HG03095 (cell line): ENCODE measurements at regions not wholly inside any gene's neighbourhood (a gene's known extent, or its start where the extent isn't known, plus 50 kb on each side); places are given as distances from the start of the nearest gene placed in this dataset.
"Not testable (repeated sequence)": the region's sequence is repeated elsewhere in the genome, so short reads cannot be mapped to it uniquely, and the experiment has no call there.

Experiments used
- ATAC-seq: cut with Tn5 transposase; IDR thresholded peaks from one replicate; pipeline ENCODE4 v1.9.1; 2021; ENCODE audit warnings: moderate library complexity; ENCODE audit not compliant: unreplicated experiment

DNA sequence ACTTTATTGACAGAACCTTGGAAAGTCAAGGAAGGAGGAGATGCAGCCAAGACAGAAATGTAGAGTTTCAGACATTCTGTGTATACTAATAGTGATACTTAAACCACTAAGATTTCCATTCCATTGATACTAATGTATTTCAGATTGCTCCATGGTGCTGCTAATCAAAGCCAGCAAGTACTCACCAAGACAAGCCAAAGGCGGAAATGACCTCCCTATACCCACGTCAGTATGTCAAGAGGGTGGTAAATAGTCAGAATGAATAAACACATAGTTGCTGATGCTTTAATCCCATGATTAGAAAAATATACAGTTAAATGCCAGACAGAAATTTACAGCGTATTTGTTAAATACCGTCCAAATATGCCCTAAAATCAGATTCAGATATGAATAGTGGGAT lies 417.8 kb upstream of the INTU start:
- ATAC-seq, result no peak

DNA sequence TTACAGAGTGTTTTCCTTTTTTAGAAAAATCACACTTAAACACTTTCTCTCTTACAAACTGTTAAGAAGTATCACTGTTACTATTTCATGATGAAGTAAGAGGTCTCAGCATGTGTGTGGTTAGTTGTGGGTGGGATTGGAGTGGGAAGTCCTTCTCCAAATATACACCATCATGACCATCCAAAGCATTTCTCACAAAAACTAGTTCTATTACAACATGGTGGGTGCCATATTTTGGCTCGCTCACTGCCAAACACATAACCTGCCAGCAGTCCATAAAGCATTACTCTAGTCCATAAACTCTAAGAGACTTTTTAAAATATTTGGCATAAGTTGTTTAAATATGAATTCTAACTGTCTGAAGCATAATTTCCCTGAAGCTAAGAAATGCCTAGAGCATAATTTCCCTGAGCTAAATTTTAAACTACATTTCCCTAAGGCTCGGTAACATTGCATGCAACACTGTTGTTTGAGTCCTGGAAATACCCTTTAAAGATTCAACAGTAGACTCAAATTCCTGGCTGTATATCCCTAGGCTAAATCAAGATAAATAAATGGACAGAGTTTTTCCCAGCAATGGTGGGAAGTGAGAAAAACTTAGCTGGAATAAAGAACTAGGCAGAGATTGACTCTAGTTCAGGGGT lies 415.0 kb upstream of the INTU start:
- ATAC-seq, result no peak

DNA sequence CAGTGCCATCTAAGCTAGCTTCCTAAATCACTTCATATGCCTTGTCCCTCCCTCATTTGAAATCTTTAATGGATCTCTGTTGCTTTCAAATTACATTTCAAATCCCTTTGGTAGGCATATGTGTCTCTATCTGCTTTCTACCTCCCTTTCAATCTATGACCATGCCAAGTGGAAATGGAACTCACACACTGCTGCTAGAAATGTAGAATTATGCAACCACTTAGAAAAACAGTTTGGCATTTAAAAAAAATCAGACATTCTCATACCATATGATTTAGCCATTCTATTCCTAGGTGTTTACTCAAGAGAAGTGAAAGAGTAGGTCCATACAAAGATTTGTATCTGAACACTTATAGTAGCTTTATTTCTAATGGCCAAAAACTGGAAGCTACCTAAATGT lies 413.5 kb upstream of the INTU start:
- ATAC-seq, result no peak

DNA sequence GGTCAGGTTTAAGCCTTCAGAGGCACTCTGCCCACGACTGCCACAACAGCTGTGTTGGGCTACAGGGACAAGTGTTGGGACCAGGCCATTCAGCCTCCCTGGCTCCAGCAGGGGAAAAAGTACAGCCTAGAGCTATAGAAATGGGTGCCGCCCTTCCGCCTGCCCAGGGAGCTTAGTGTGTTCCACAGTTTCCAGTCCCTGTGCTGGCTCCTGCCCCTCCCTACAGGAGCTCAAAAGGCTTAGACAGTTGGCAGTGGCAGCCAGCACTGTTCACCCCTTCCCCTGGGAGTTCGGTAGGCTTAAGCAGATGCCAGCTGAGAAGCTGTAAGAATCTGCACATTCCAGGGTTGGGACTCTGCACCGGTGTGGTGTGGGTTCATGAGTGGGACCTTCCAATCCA lies 408.2 kb upstream of the INTU start:
- no peak for ATAC-seq

DNA sequence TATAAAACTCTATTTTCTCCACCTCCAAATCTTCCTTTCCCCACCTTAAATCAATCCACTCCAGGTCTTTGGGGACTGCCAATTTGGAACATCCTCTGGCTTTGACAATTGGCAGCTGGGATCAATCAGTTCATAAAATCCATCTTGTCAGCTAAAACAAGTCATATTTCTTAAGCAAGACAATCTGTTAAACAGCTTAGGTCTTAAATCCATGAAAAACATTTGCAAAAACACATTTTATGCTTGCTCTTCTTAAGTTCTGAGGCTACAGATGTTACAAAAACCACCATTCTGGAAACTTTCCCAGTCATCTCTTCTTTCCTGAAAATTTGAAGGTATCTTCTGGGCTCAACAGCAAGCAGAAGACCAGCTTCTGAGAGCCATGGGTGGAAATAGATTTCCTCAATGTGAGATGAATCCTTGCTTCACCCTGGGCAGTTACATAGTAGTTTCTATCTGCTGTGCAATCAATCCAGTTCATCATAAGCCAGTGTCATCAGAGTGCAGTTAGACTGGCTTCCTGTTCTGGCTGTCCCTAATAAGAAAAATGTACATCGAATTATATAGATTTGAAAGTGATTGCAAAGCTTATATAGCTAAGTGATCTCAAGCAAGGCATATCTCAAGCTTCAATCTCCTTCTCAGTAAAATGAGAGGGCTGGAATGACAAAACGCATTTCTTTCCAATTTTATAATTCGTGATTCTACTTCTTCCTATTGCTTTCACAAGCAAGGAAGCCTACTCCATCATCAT lies 402.7 kb upstream of the INTU start:
- ATAC-seq, result no peak

DNA sequence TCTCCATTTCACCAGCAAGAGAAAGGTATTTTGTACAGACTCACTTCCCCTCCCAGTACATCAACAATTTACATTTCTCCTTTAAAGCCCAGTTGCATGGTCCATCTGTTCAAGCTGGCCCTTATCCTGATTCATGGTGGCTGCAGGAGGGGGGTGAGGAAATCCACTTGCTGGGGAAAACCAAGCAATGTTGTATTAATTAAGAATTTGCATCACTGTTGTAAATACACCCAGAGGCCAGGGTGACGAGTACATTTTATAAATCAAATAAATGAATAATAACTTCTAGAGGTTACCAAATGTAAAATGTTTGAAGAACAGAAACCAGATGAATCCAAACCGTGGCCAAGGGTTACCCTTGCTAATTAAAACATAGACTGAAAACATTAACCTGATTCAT lies 395.9 kb upstream of the INTU start:
- ATAC-seq, result no peak

DNA sequence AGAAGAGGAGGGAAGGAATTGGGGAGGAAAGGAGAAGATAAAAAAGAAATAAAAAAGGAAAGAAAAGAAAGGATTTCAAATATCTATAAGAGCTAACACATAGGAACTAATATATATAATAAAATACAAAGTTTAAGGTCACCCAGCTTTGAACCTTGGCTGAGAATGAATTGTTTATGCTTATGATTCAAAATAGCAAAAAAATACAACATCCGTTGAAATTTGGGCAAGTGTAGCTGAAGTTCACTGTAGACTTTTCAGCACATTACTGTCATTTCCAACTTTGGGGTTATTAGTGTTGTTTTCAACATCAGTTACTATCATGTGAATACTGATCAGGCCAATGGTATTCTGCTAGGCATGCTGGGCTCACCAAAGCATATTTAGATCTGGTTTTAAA lies 395.2 kb upstream of the INTU start:
- ATAC-seq, result no peak

DNA sequence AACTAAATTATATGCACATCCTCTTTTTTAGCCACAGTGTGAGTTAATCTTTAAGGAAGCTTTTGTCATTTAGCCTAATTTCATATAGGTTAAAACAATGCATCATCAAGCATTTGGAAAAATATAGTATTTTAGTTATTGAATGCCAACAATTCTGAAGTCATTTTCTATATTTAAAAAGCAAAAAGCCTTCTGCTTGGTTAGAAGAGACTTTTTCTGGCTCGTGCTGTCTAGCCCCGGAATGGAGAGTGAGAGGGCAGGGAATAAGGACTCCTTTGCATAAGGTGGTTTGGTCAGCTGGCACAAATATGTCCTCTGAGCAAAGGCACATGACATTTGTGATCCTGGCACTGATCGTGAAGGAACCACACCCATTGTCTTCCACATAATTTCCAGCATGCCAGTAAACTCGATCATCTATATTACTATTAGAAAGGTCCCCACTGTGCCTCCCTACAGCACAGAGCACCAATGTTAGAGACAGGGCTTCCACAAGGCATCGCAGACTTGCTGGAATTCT lies 393.7 kb upstream of the INTU start:
- ATAC-seq, result no peak

DNA sequence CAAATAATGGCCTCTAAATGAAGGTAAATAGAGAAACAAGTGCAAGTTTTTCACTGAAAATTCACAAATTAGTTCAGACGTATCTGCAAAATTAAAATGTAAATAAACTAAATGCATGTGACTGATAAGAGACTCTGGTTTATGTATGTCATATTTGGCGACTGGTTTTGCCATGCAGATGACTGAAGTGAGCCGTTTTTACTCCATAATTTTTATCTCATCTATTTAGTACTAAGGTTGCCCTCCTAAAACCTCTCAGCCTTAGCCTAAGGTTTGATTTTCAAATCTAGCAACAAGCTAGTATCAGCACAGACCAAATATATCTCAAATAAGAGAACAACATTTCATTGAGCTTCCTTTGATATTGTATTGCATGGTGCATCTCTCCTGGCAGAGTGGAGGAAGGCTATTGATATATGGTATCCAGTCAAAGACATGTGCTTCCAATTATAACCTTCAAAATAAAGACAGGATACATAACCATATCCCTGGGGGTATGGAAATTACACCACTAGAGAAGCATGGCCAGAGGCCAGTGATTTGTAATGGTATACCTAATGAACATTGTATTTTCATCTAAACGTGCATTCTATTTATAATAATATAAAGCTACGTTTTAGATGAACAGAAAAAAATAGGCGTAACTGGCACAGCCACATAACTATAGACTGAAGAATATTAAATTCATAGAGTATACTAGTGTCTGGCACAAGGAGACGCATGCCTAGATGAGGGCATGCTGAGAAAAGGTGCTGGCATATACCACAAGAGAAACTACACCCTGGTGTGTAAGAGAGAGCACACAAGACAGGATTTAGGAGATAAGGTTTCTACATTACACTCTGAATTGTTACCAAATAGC lies 392.6 kb upstream of the INTU start:
- no peak for ATAC-seq

DNA sequence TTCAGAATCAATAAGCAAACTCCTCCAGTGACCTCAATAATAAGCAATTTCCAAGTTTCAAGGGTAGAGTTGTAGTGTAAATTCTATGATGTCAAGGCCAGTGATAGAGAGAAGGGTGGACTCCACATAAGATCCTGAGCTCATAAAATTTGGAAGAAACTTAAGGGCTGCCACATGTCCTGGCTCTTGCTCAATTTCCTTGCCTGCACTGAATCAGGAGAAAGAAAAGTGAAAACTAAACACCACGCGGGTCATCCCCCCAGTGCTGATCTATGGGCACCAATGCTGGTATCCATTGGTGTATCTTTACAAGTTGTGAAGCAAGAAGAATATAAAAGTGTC lies 392.0 kb upstream of the INTU start:
- no peak for ATAC-seq

DNA sequence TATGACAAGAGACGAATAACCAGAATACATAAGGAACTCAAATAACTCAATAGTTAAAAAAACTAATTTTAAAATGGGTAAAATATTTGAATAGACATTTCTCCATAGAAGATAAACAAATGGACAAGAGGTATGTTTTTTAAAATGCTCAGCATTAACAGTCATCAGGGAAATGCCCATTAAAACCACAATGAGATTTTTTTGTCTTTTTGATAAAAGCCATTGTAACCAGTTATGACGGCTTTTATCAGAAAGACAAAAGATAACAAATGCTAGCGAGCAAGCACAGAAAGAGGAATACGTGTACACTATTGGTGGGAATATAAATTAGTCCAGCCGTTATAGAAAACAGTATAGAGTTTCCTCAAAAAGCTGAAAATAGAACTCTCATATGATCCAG lies 388.2 kb upstream of the INTU start:
- no peak for ATAC-seq

DNA sequence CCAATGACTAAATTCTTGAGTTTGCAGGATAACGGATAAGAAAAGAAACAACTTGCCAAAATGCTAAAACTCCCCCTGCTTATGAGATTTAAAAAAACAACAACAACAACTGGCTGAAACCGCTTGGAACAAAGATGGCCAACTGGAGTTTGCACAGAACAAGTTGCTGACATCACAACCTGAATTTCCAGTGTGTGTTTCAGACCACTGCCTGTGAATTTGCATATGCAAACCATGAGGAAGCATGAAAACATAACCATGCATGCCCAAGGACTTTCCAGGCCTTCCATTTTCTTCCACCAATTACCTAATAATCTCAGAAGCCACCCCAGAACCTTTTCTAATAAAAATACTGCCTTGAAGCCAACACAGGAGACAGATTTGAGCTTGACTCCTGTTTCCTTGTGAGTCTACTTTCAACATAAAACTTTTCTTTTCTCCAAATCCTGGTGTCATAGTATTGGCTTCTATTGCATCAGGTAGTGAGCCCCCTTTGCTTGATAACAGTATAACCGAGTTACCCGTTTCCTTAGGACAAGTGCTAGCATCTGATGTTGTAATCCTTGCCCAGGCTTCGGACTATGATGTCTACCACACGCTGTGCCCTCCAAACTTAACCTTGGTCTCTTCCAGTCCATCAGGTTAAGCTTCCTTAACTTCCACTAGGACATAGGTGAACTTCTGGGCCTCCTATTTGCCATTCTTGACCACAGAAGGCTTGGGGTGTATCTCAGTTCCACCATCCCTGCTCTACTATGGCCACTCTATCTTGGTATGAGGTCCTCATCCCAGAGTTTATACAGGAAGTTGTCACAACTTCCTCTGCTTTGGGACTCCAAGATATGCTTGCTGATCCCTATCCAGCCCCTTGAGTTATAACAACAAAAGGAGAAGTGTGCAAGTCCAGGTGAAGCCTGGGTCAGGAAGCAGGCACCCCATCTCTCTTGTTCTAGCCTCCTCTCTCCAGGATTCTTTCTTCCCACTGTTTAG lies 385.5 kb upstream of the INTU start:
- ATAC-seq, result no peak

DNA sequence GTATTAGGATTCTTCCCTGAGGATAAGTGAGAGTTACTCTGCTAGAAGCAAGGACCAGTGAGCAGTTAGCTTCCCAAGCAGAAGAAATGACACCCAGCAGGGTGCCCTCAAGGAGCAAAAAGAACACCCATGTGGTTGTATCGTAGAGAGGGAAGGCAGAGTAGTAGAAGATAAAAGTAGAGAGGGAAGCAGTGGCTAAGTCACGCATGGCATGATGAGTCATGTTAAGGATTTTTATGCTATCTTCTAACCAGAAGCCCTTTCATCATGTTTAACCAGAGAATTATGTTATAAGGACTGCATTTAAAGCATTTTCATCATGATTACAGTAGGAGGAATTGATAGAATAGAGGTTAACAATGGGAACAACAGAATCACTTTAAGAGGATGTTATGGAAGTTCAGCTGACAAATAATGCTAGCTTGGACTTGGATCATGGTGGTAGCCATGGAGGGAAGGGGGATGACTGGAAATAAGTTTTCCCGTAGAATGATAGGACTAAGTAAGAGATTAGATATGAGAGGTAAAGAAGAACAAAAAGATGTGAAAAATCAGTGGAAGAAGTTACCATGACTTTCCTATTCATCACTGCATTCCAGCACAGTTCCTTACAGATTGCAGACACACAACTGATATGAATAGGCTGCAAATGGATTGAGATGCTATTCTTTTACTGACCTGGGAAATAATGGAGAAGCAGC lies 383.5 kb upstream of the INTU start:
- ATAC-seq, result no peak

DNA sequence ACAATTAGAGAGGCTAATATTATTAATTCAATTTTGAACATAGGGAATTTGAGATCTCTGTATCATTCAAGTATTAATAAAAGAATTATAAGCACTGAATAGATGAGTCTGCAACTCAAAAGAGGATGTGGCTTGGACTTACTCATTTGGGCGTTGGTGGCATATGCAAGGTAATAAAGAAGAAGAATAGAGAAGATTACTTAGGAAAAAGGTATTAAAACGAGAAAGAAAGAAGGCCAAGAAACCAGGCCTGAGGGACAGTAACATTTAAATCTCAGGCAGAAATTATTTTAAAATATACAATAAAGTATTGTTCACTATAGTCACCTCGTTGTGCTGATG lies 383.0 kb upstream of the INTU start:
- ATAC-seq, result no peak

DNA sequence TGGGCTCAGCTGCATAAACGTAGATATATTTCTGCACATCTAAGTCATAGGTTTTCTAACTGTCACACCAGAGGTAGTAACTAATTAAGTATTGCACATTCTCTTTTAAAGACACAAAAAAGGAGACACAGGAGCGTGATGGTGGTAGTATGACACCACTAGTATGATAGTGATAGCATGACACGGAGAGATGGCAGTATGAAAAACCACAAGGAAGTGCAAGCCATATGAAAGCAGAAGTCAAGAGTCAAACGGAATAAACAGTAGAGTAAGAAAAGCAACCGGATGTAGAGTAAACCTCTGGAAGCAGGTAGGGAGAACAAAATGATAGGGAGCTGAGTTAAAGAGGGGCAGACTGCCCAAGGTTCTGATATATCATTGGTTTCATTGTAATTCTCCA lies 382.2 kb upstream of the INTU start:
- ATAC-seq, result peak; percentile 55

DNA sequence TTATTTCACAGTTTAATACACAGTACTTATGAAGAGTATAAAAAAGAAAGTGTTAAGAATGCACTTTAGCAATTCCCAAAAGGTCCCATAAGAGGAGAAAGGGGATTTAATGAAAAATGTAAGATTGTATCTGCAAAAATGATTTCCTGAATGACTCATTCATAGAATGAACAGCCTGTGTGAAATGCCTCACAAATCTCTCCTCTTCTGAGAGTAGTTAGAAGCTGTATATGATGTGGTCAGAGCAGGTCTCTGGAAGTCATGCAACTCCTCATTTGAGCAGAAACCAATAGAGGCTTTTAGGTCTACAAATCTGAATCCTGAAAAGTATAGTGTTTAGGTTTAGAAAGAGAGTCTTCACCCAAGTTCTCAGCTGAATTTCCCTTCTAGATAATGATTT lies 381.3 kb upstream of the INTU start:
- peak; percentile 82 for ATAC-seq

DNA sequence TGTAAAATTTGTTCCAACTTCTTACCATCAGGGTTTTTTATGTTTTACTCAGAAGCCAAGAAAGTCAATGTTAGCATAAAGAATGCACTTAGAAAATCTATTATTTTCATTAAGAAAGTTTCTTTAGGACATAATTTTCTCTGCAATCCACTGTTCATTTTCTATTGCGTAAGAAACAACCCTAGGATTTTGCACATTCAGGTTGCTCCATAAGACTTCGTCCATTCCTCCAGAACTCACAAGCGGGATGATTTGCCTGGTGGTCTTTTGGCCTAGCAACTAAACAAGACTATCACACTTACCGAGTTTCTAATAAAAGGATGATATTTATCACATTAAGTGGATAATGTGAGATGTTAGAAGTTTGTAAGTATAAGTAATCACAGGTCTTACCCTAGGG lies 376.3 kb upstream of the INTU start:
- ATAC-seq, result no peak

DNA sequence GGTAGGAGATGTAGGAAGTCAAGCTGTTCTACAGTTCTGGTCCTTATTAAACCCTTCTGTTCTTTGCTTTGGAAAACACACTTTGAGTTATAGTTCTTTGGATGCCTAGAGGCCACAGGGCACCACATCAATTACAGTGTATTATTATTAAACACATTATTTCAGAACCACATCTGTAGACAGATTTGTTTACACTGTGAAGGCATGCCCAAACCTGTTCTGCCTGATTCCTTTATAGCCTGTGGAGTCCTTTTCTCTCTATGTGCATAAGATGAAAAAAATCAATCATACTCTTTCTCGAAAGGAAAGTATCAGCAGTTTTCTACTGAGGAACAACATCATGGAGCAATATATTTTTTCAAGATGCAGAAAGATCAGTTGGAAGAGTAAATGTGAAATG lies 371.3 kb upstream of the INTU start:
- no peak for ATAC-seq

DNA sequence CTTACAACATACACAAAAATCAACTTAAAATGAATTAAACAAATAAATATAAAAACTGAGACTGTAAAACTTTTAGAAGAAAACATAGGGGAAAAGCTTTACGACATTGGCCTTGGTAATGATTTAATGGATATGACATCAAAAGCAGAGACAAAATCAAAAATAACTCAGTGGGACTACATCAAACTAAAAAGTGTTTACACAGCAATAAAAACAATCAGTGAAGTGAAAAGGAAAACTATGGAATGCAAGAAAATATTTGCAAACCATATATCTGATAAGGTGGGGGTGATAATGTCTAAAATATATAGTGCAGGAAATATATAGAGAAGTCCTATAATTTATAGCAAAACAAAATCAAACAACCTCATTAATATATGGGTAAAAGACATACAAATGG lies 364.4 kb upstream of the INTU start:
- ATAC-seq, result no peak

DNA sequence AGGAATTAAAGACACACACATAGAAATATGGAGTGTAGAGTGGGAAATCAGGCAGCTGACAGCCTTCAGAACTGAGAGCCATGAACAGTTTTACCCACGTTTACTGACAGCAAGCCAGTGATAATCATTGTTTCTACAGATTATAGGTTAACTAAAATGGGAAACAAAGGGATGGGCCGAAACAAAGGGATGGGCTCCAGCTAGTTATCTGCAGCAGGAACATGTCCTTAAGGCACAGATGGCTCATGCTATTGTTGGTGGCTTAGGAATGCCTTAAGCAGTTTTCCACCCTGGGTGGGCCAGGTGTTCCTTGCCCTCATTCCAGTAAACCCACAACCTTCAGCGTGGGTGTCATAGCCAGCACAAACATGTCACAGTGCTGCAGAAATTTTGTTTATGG lies 355.7 kb upstream of the INTU start:
- not testable (repeated sequence) for ATAC-seq
